Naive thymus-derived CD8-positive, alpha-beta T cell (primary cell): ENCODE measurements at regions not wholly inside any gene's neighbourhood (a gene's known extent, or its start where the extent isn't known, plus 50 kb on each side); places are given as distances from the start of the nearest gene placed in this dataset.
A peak's percentile ranks its signal among the peaks of the same experiment; 100 is the strongest.
"Not testable (repeated sequence)": the region's sequence is repeated elsewhere in the genome, so short reads cannot be mapped to it uniquely, and the experiment has no call there.

Source experiments
- ATAC-seq, 2 donors: fragments of 150-1000 bp; cut with Tn5 transposase in 1 of 2; sonication (Bioruptor Pico), chemical (Tn5 transposase) in 1 of 2; 1 replicate in 1 of 2; 2 replicates in 1 of 2; pipeline ENCODE4 v1.10.0; 2021; ENCODE audit warnings: mild to moderate bottlenecking in 2 of 2, moderate library complexity in 2 of 2
- POLR2A ChIA-PET: fragments of 350-600 bp; sonication (Branson Sonifier 250); formaldehyde crosslinking; loops from one replicate; lab custom pipeline; 2021; ENCODE audit warnings: antibody characterized with exemption; lab: Charles Lee
- DNase-seq, 10 donors: peaks; one replicate each; pipeline versions ENCODE4 v3.0.0 to v3.0.0-alpha.2; 2020 to 2022
- H3K27ac Mint-ChIP-seq, 10 donors: one replicate each; pipeline ENCODE4 v1.8.0; 2020 to 2022; ENCODE audit warnings: mild to moderate bottlenecking in 10 of 10, mixed read lengths in 10 of 10, moderate library complexity in 4 of 10, inconsistent platforms in 1 of 10
- H3K27me3 Mint-ChIP-seq, 5 donors: one replicate each; pipeline ENCODE4 v1.8.0; 2021 to 2022; ENCODE audit warnings: mixed read lengths in 5 of 5
- H3K36me3 Mint-ChIP-seq, 3 donors: one replicate each; pipeline ENCODE4 v1.8.0; 2020 to 2022; ENCODE audit warnings: mixed read lengths in 3 of 3, mild to moderate bottlenecking in 2 of 3, inconsistent platforms in 1 of 3
- H3K4me1 Mint-ChIP-seq, 4 donors: one replicate each; pipeline ENCODE4 v1.8.0; 2021 to 2022; ENCODE audit warnings: mixed read lengths in 4 of 4
- H3K4me3 Mint-ChIP-seq, 10 donors: one replicate each; pipeline ENCODE4 v1.8.0; 2020 to 2022; ENCODE audit warnings: mild to moderate bottlenecking in 10 of 10, mixed read lengths in 10 of 10, moderate library complexity in 6 of 10, inconsistent platforms in 1 of 10
- H3K9me3 Mint-ChIP-seq, 9 donors: one replicate each; pipeline ENCODE4 v1.8.0; 2020 to 2022; ENCODE audit warnings: mixed read lengths in 9 of 9, mild to moderate bottlenecking in 3 of 9, inconsistent platforms in 1 of 9, moderate library complexity in 1 of 9

DNA sequence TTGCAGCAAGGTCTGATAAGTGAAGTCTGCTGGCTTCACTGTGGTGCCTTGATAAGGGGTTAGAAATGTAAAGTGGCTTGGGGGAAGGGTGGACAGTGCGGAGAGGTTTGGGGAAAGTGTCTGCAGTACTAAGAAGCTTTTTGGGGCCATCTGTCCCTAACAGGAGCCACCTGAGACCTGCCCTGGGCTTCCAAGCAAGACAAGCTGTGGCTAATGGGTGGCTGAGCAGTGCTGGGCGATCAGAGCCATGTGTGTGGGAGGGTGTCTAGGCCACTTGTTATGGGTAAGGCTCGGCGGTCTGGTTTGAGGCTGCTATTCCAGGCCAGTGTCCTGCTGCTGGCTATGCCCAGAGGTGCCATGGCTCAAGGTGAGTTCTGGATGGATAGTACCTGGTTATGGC lies 185.4 kb upstream of the MTMR8 start:
- Mint-ChIP-seq H3K36me3 (peaks cover 0 to 5% (median 0%) of the 10 kb centered on the region in 3 donors), H3K9me3 (peaks cover 0 to 18% (median 3%) of the 10 kb centered on the region in 9 donors), H3K4me1 (peaks cover 0 to 11% (median 3%) of the 10 kb centered on the region in 4 donors), H3K27me3 (no peaks in the 10 kb centered on the region), H3K27ac (no peak overlapping the region), H3K4me3 (no peak overlapping the region)
- POLR2A ChIA-PET, result no interaction called here
- DNase-seq (no peak), ATAC-seq (no peak)

GRCh38 chrX:64580035-64580434 lies 184.8 kb upstream of the MTMR8 start:
- peaks cover 0 to 23% (median 3%) of the 10 kb centered on the region in 9 donors for H3K9me3 Mint-ChIP-seq
- no peak for ATAC-seq
- H3K4me1 Mint-ChIP-seq, result peaks cover 0 to 11% (median 3%) of the 10 kb centered on the region in 4 donors
- peak overlapping the region in 2 of 10 donors; percentile 19 to 29 for H3K4me3 Mint-ChIP-seq
- peak overlapping the region in 1 of 10 donors; percentile 46 for H3K27ac Mint-ChIP-seq
- H3K36me3 Mint-ChIP-seq, result peaks cover 0 to 8% (median 0%) of the 10 kb centered on the region in 3 donors
- POLR2A ChIA-PET, result no interaction called here
- DNase-seq, result no peak
- H3K27me3 Mint-ChIP-seq, result no peaks in the 10 kb centered on the region

- no peaks in the 10 kb centered on the region for H3K27me3 Mint-ChIP-seq
- H3K4me3 Mint-ChIP-seq, result no peak overlapping the region
- POLR2A ChIA-PET, result no interaction called here
- ATAC-seq (no peak), DNase-seq (no peak)
- no peaks in the 10 kb centered on the region for H3K4me1 Mint-ChIP-seq
- H3K36me3 Mint-ChIP-seq, result peaks cover 0 to 15% (median 0%) of the 10 kb centered on the region in 3 donors
- H3K27ac Mint-ChIP-seq, result no peak overlapping the region
- peaks cover 0 to 34% (median 9%) of the 10 kb centered on the region in 9 donors for H3K9me3 Mint-ChIP-seq
Measured at GRCh38 chrX:64571011-64571410, 175.8 kb upstream of the MTMR8 start.

- DNase-seq, result no peak
- Mint-ChIP-seq H3K27ac (no peak overlapping the region), H3K9me3 (peaks cover 0 to 26% (median 9%) of the 10 kb centered on the region in 9 donors), H3K36me3 (peaks cover 0 to 8% (median 0%) of the 10 kb centered on the region in 3 donors), H3K4me3 (no peak overlapping the region), H3K4me1 (no peaks in the 10 kb centered on the region), H3K27me3 (no peaks in the 10 kb centered on the region)
- POLR2A ChIA-PET, result no interaction called here
- no peak for ATAC-seq
Measured at GRCh38 chrX:64570204-64570603, 175.0 kb upstream of the MTMR8 start.

DNA sequence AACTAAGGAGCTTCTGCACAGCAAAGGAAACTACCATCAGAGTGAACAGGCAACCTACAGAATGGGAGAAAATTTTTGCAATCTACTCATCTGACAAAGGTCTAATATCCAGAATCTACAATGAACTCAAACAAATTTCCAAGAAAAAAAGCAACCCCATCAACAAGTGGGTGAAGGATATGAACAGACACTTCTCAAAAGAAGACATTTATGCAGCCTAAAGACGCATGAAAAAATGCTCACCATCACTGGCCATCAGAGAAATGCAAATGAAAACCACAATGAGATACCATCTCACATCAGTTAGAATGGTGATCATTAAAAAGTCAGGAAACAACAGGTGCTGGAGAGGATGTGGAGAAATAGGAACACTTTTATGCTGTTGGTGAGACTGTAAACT lies 170.1 kb upstream of the MTMR8 start:
- POLR2A ChIA-PET, H3K27me3 Mint-ChIP-seq, H3K27ac Mint-ChIP-seq, ATAC-seq, DNase-seq, H3K36me3 Mint-ChIP-seq, H3K4me3 Mint-ChIP-seq, H3K4me1 Mint-ChIP-seq: not testable (repeated sequence)
- peaks cover 0 to 19% (median 5%) of the 10 kb centered on the region in 9 donors for H3K9me3 Mint-ChIP-seq

DNA sequence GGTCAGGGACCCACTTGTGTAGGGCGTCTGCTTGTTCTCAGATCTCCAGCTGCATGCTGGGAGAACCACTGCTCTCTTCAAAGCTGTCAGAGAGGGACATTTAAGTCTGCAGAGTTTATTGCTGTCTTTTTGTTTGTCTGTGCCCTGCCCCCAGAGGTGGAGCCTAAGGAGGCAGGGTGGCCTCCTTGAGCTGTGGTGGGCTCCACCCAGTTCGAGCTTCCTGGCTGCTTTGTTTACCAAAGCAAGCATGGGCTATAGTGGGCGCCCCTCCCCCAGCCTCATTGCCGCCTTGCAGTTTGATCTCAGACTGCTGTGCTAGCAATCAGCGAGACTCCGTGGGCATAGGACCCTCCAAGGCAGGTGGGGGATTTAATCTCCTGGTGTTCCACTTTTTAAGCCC lies 154.0 kb upstream of the MTMR8 start:
- ATAC-seq, H3K27me3 Mint-ChIP-seq, POLR2A ChIA-PET, DNase-seq, H3K4me1 Mint-ChIP-seq, H3K4me3 Mint-ChIP-seq, H3K27ac Mint-ChIP-seq, H3K36me3 Mint-ChIP-seq: not testable (repeated sequence)
- peaks cover 0 to 22% (median 6%) of the 10 kb centered on the region in 9 donors for H3K9me3 Mint-ChIP-seq

DNA sequence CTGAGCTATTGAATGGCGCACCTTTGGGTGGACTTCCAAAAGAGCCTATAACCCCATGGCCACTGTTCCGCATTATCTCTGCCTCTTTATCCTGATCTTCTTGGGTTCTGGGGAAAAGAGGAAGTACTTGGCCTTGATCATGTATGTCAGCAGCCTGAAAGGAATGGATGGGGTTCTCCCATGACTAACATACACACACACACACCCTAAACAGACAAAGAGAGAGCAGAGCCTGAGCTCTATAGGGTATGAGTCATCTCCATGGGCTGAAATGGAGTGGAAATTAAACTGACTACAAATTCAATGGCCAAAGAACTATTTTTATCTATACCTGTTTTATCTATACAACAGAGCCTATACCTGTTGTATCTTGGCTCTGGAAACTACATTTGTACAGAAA lies 141.5 kb upstream of the MTMR8 start:
- no peaks in the 10 kb centered on the region for H3K27me3 Mint-ChIP-seq
- H3K9me3 Mint-ChIP-seq, result peaks cover 0 to 4% (median 0%) of the 10 kb centered on the region in 9 donors
- H3K4me1 Mint-ChIP-seq, result no peaks in the 10 kb centered on the region

More for the DNA sequence above, 141.5 kb upstream of the MTMR8 start:
- ATAC-seq (no peak), DNase-seq (no peak)
- no peaks in the 10 kb centered on the region for H3K36me3 Mint-ChIP-seq
- POLR2A ChIA-PET, result no interaction called here
- no peak overlapping the region for H3K27ac Mint-ChIP-seq
- H3K4me3 Mint-ChIP-seq, result no peak overlapping the region
